ENCODE measurements at regions not wholly inside any gene's neighbourhood (a gene's known extent, or its start where the extent isn't known, plus 50 kb on each side); places are given as distances from the start of the nearest gene placed in this dataset.

- Histone ChIP-seq H3K36me3 (ENCODE audit: control insufficient read depth, low read depth, low read length) (no peaks in the 10 kb centered on the region), H3K4me3 (ENCODE audit: low read length) (no peak overlapping the region), H3K9ac (ENCODE audit: low read length) (no peak overlapping the region), H3K4me1 (ENCODE audit: control insufficient read depth, low read depth, low read length) (no peaks in the 10 kb centered on the region), H3K27ac (ENCODE audit: low read length) (no peak overlapping the region), H3K9me3 (ENCODE audit: control insufficient read depth, low read depth, low read length) (no peaks in the 10 kb centered on the region), H3K27me3 (ENCODE audit: control insufficient read depth, insufficient read depth, low read length) (no peaks in the 10 kb centered on the region)
Measured at GRCh38 chr12:85580562-85581168, 255.5 kb downstream of the RASSF9 start.

- Histone ChIP-seq H3K9me3 (ENCODE audit: control insufficient read depth, low read depth, low read length) (no peaks in the 10 kb centered on the region), H3K27me3 (ENCODE audit: control insufficient read depth, insufficient read depth, low read length) (no peaks in the 10 kb centered on the region), H3K4me1 (ENCODE audit: control insufficient read depth, low read depth, low read length) (peaks cover 7% of the 10 kb centered on the region), H3K27ac (ENCODE audit: low read length) (no peak overlapping the region), H3K4me3 (ENCODE audit: low read length) (no peak overlapping the region), H3K36me3 (ENCODE audit: control insufficient read depth, low read depth, low read length) (no peaks in the 10 kb centered on the region), H3K9ac (ENCODE audit: low read length) (no peak overlapping the region)
Measured at GRCh38 chr12:85587158-85587557, 249.1 kb downstream of the RASSF9 start.

- Histone ChIP-seq H3K9ac (ENCODE audit: low read length) (no peak overlapping the region), H3K4me3 (ENCODE audit: low read length) (no peak overlapping the region), H3K4me1 (ENCODE audit: control insufficient read depth, low read depth, low read length) (peaks cover 7% of the 10 kb centered on the region)
Measured at GRCh38 chr12:85588221-85588620, 248.0 kb downstream of the RASSF9 start.

GRCh38 chr12:85600841-85601240 lies 235.4 kb downstream of the RASSF9 start:
- Histone ChIP-seq H3K4me1 (ENCODE audit: control insufficient read depth, low read depth, low read length) (no peaks in the 10 kb centered on the region), H3K27ac (ENCODE audit: low read length) (no peak overlapping the region), H3K27me3 (ENCODE audit: control insufficient read depth, insufficient read depth, low read length) (no peaks in the 10 kb centered on the region), H3K9me3 (ENCODE audit: control insufficient read depth, low read depth, low read length) (no peaks in the 10 kb centered on the region), H3K4me3 (ENCODE audit: low read length) (no peak overlapping the region), H3K36me3 (ENCODE audit: control insufficient read depth, low read depth, low read length) (no peaks in the 10 kb centered on the region), H3K9ac (ENCODE audit: low read length) (no peak overlapping the region)

More at GRCh38 chr12:85588221-85588620, 248.0 kb downstream of the RASSF9 start:
- Histone ChIP-seq H3K27me3 (ENCODE audit: control insufficient read depth, insufficient read depth, low read length) (no peaks in the 10 kb centered on the region), H3K36me3 (ENCODE audit: control insufficient read depth, low read depth, low read length) (no peaks in the 10 kb centered on the region), H3K27ac (ENCODE audit: low read length) (no peak overlapping the region), H3K9me3 (ENCODE audit: control insufficient read depth, low read depth, low read length) (no peaks in the 10 kb centered on the region)

GRCh38 chr12:85603556-85603955 lies 232.7 kb downstream of the RASSF9 start:
- Histone ChIP-seq H3K4me1 (ENCODE audit: control insufficient read depth, low read depth, low read length) (no peaks in the 10 kb centered on the region), H3K36me3 (ENCODE audit: control insufficient read depth, low read depth, low read length) (no peaks in the 10 kb centered on the region), H3K27me3 (ENCODE audit: control insufficient read depth, insufficient read depth, low read length) (no peaks in the 10 kb centered on the region), H3K4me3 (ENCODE audit: low read length) (no peak overlapping the region), H3K9me3 (ENCODE audit: control insufficient read depth, low read depth, low read length) (no peaks in the 10 kb centered on the region), H3K9ac (ENCODE audit: low read length) (no peak overlapping the region), H3K27ac (ENCODE audit: low read length) (no peak overlapping the region)

- Histone ChIP-seq H3K9ac (ENCODE audit: low read length) (no peak overlapping the region), H3K27me3 (ENCODE audit: control insufficient read depth, insufficient read depth, low read length) (no peaks in the 10 kb centered on the region), H3K4me1 (ENCODE audit: control insufficient read depth, low read depth, low read length) (no peaks in the 10 kb centered on the region), H3K27ac (ENCODE audit: low read length) (no peak overlapping the region), H3K36me3 (ENCODE audit: control insufficient read depth, low read depth, low read length) (no peaks in the 10 kb centered on the region), H3K9me3 (ENCODE audit: control insufficient read depth, low read depth, low read length) (no peaks in the 10 kb centered on the region), H3K4me3 (ENCODE audit: low read length) (no peak overlapping the region)
Measured at GRCh38 chr12:85606455-85606854, 229.8 kb downstream of the RASSF9 start.

- Histone ChIP-seq H3K4me1 (ENCODE audit: control insufficient read depth, low read depth, low read length) (no peaks in the 10 kb centered on the region), H3K27ac (ENCODE audit: low read length) (no peak overlapping the region), H3K4me3 (ENCODE audit: low read length) (no peak overlapping the region), H3K27me3 (ENCODE audit: control insufficient read depth, insufficient read depth, low read length) (no peaks in the 10 kb centered on the region), H3K9me3 (ENCODE audit: control insufficient read depth, low read depth, low read length) (no peaks in the 10 kb centered on the region), H3K9ac (ENCODE audit: low read length) (no peak overlapping the region), H3K36me3 (ENCODE audit: control insufficient read depth, low read depth, low read length) (no peaks in the 10 kb centered on the region)
Measured at GRCh38 chr12:85609778-85610177, 226.4 kb downstream of the RASSF9 start.

- Histone ChIP-seq H3K36me3 (ENCODE audit: control insufficient read depth, low read depth, low read length) (no peaks in the 10 kb centered on the region), H3K9me3 (ENCODE audit: control insufficient read depth, low read depth, low read length) (no peaks in the 10 kb centered on the region), H3K27ac (ENCODE audit: low read length) (no peak overlapping the region), H3K4me3 (ENCODE audit: low read length) (no peak overlapping the region), H3K27me3 (ENCODE audit: control insufficient read depth, insufficient read depth, low read length) (no peaks in the 10 kb centered on the region), H3K9ac (ENCODE audit: low read length) (no peak overlapping the region), H3K4me1 (ENCODE audit: control insufficient read depth, low read depth, low read length) (no peaks in the 10 kb centered on the region)
Measured at GRCh38 chr12:85610194-85610593, 226.0 kb downstream of the RASSF9 start.

- Histone ChIP-seq H3K36me3 (ENCODE audit: control insufficient read depth, low read depth, low read length) (no peaks in the 10 kb centered on the region), H3K4me3 (ENCODE audit: low read length) (no peak overlapping the region), H3K9me3 (ENCODE audit: control insufficient read depth, low read depth, low read length) (no peaks in the 10 kb centered on the region), H3K27ac (ENCODE audit: low read length) (no peak overlapping the region), H3K9ac (ENCODE audit: low read length) (no peak overlapping the region), H3K4me1 (ENCODE audit: control insufficient read depth, low read depth, low read length) (no peaks in the 10 kb centered on the region), H3K27me3 (ENCODE audit: control insufficient read depth, insufficient read depth, low read length) (no peaks in the 10 kb centered on the region)
Measured at GRCh38 chr12:85616201-85616600, 220.0 kb downstream of the RASSF9 start.

GRCh38 chr12:85617307-85618091 lies 218.7 kb downstream of the RASSF9 start:
- Histone ChIP-seq H3K9ac (ENCODE audit: low read length) (no peak overlapping the region), H3K9me3 (ENCODE audit: control insufficient read depth, low read depth, low read length) (no peaks in the 10 kb centered on the region), H3K27me3 (ENCODE audit: control insufficient read depth, insufficient read depth, low read length) (no peaks in the 10 kb centered on the region), H3K4me1 (ENCODE audit: control insufficient read depth, low read depth, low read length) (no peaks in the 10 kb centered on the region), H3K4me3 (ENCODE audit: low read length) (no peak overlapping the region), H3K36me3 (ENCODE audit: control insufficient read depth, low read depth, low read length) (no peaks in the 10 kb centered on the region), H3K27ac (ENCODE audit: low read length) (no peak overlapping the region)

GRCh38 chr12:85621041-85621440 lies 215.2 kb downstream of the RASSF9 start:
- Histone ChIP-seq H3K9ac (ENCODE audit: low read length) (no peak overlapping the region), H3K36me3 (ENCODE audit: control insufficient read depth, low read depth, low read length) (no peaks in the 10 kb centered on the region), H3K27me3 (ENCODE audit: control insufficient read depth, insufficient read depth, low read length) (no peaks in the 10 kb centered on the region), H3K4me1 (ENCODE audit: control insufficient read depth, low read depth, low read length) (no peaks in the 10 kb centered on the region), H3K9me3 (ENCODE audit: control insufficient read depth, low read depth, low read length) (no peaks in the 10 kb centered on the region), H3K27ac (ENCODE audit: low read length) (no peak overlapping the region), H3K4me3 (ENCODE audit: low read length) (no peak overlapping the region)

GRCh38 chr12:85623763-85624162 lies 212.4 kb downstream of the RASSF9 start:
- Histone ChIP-seq H3K9ac (ENCODE audit: low read length) (no peak overlapping the region), H3K4me1 (ENCODE audit: control insufficient read depth, low read depth, low read length) (no peaks in the 10 kb centered on the region), H3K27me3 (ENCODE audit: control insufficient read depth, insufficient read depth, low read length) (no peaks in the 10 kb centered on the region), H3K27ac (ENCODE audit: low read length) (no peak overlapping the region), H3K4me3 (ENCODE audit: low read length) (no peak overlapping the region), H3K36me3 (ENCODE audit: control insufficient read depth, low read depth, low read length) (no peaks in the 10 kb centered on the region), H3K9me3 (ENCODE audit: control insufficient read depth, low read depth, low read length) (no peaks in the 10 kb centered on the region)
